ENCODE measurements at regions not wholly inside any gene's neighbourhood (a gene's known extent, or its start where the extent isn't known, plus 50 kb on each side); places are given as distances from the start of the nearest gene placed in this dataset.
A peak's percentile ranks its signal among the peaks of the same experiment; 100 is the strongest.

DNA sequence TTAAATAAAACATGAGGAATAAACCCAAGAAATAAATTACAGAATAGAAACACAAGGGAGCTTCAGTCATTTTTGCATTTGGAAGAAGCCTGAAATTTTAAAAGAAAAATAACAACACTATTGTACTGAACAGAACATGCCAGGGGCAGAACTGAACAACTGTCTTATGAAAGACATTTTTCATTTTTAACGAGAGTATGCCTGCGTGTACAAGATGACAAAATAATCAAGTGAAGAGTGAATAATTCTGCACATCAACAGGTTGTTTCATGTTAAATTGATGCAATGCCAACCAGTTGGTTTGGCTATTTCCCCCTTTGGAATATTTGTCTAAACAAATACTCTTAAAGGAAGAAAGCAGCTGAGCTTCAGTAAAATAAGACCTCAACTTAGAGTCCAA is 103.3 kb upstream of the BTG1 start:
- DNase-seq (ENCODE audit: low read depth): peak; percentile 85
- TF ChIP-seq, protein P1, sequence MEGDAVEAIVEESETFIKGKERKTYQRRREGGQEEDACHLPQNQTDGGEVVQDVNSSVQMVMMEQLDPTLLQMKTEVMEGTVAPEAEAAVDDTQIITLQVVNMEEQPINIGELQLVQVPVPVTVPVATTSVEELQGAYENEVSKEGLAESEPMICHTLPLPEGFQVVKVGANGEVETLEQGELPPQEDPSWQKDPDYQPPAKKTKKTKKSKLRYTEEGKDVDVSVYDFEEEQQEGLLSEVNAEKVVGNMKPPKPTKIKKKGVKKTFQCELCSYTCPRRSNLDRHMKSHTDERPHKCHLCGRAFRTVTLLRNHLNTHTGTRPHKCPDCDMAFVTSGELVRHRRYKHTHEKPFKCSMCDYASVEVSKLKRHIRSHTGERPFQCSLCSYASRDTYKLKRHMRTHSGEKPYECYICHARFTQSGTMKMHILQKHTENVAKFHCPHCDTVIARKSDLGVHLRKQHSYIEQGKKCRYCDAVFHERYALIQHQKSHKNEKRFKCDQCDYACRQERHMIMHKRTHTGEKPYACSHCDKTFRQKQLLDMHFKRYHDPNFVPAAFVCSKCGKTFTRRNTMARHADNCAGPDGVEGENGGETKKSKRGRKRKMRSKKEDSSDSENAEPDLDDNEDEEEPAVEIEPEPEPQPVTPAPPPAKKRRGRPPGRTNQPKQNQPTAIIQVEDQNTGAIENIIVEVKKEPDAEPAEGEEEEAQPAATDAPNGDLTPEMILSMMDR (IDR thresholded peaks at IDR 0.05; ENCODE audit: insufficient read depth, low read depth, low read length, missing control alignments): no peak
- H3K4me3 ChIP-seq (ENCODE audit: low read length): no peak overlapping the region

DNA sequence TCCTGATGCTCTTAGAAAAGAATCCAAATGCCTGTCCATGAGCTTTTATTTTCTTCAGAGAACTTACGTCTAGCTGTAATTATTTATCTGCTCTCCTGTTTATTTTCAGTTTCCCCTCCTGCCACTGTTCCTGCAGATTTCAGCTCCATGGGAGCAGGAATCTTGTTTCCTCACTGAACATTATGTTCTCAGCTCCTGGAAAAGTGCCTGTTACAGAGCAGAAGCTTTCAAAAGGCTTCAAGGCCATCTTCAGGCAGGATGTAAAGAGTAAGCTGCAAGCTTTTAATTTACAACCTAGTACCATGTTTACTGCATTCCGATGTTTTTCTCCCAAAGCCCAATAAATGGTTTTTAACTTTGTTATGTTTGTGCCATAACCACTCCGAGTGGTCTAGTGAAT is 98.4 kb upstream of the BTG1 start:
- TF ChIP-seq, protein P1 (IDR thresholded peaks at IDR 0.05; ENCODE audit: insufficient read depth, low read depth, low read length, missing control alignments): no peak
- H3K4me3 ChIP-seq (ENCODE audit: low read length): no peak overlapping the region
- no peak for DNase-seq (ENCODE audit: low read depth)

DNA sequence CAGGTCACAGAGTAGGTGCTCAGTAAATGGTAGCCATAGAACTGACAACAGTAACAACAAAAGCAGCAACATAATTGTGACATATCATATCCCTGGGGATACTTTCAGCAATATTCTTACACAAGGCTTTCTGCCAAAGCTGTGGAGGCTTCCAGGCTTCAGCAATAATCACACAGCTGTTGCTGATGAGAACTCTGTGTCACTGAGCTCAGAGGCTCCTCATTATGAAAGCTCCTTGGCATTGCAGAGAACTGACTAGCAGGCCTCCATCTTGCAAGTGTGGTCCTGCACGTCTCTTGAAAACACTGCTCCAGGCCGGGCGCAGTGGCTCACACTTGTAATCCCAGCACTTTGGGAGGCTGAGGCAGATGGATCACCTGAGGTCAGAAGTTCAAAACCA is 97.3 kb upstream of the BTG1 start:
- H3K4me3 ChIP-seq (ENCODE audit: low read length): no peak overlapping the region
- DNase-seq (ENCODE audit: low read depth): no peak
- TF ChIP-seq, protein P1 (IDR thresholded peaks at IDR 0.05; ENCODE audit: insufficient read depth, low read depth, low read length, missing control alignments): no peak

DNA sequence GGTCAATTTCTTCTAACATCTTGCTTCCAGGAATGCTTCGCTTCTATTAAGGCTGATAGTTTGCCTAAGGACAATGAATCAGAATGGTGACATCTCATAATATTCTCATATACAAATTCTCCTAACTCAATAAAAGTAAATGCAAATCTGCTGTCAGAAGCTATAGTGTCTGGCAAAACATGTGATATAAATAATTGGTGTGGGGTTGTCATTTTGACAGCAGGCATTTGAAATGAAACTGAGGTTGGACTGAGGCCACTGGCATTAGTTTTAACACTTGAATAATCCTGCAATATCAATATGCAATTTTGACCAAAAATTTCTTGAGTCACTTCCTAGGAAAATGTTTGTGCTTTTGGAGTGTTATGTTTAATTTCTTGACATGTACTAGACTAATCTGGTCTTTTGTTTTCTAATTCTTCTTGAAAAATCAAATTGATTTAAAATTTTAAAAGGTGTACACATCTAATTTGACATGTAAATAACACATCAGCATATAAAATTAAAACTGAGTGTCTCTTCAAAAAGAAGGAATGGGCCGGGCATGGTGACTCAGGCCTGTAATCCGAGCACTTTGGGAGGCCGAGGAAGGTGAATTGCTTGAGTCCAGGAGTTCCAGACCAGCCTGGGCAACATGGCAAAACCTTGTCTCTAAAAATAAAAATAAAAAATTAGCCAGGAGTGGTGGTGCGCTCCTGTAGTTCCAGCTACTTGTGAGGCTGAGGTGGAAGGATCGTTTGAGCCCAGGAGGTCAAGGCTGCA is 92.3 kb upstream of the BTG1 start:
- no peak for DNase-seq (ENCODE audit: low read depth)
- TF ChIP-seq, protein P1 (IDR thresholded peaks at IDR 0.05; ENCODE audit: insufficient read depth, low read depth, low read length, missing control alignments): no peak
- no peak overlapping the region for H3K4me3 ChIP-seq (ENCODE audit: low read length)

DNA sequence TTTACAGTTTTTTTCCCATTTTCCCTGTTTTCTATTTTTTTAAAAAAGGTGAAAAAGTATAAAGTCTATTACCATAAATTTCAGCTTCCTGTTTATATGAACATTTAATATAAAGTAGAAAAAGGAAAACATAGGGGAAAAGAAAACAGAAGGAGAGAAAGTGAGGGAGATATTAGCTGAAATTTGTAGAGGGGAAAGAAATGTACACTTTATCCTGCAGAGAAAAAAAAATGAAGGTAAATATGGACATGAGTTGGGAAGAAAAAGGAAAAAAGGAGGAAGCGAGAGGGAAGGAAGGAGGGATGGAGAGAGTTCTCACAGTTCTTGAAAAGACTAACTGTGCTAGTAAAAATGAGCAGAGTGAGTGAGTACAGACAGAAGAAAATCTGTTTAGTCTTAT is 91.6 kb upstream of the BTG1 start:
- no peak overlapping the region for H3K4me3 ChIP-seq (ENCODE audit: low read length)

DNA sequence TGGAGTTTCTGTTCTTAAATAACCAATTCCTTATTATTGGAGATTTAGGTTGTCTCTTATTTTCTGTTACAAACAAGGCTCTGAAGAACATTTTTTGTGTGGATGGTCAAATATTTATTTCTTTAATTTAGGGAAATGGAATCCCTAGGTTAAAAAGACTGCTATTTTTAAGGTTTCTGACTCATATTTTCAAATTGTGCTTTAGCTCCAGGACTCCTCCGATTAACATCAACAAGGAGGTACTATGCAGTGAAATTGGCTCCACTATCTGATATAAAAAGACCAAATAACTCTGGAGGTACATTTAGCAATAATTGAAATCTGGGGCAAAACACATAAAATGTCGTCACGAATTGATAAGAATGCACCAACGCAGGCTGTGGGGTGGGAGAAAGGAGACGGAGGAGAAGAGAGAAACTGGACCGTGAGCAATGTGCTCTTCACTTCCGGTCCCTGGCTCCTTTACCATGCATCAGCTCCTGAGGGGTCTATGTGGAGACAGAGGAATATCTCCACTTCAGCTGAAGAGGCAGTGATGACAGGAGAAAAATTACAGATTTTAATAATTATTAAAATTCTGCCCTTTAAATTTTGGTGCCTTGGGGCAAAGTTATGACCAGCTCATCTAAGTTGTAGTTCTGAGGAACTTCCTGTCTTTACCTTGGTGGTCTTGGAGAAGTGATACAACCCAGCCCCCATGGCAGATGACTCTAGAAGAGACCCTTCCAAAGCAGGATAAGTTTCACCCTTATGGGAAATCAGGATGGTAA is 90.2 kb upstream of the BTG1 start:
- TF ChIP-seq, protein P1 (IDR thresholded peaks at IDR 0.05; ENCODE audit: insufficient read depth, low read depth, low read length, missing control alignments): no peak
- no peak for DNase-seq (ENCODE audit: low read depth)
- no peak overlapping the region for H3K4me3 ChIP-seq (ENCODE audit: low read length)

More for the DNA sequence above, 91.6 kb upstream of the BTG1 start:
- DNase-seq (ENCODE audit: low read depth): no peak
- TF ChIP-seq, protein P1 (IDR thresholded peaks at IDR 0.05; ENCODE audit: insufficient read depth, low read depth, low read length, missing control alignments): no peak
